Amniotic epithelial cell (primary cell): ENCODE measurements at regions not wholly inside any gene's neighbourhood (a gene's known extent, or its start where the extent isn't known, plus 50 kb on each side); places are given as distances from the start of the nearest gene placed in this dataset.

Experiments
- DNase-seq: peaks from one replicate; pipeline ENCODE4 v3.0.0-alpha.2; 2010; ENCODE audit warnings: low read depth

- no peak for DNase-seq
Observed at GRCh38 chr2:215685238-215685990, 249.5 kb upstream of the FN1 start.

- DNase-seq, result peak; percentile 77
Observed at GRCh38 chr2:215684448-215685237, 248.8 kb upstream of the FN1 start.

- no peak for DNase-seq
Observed at GRCh38 chr2:215683295-215683694, 247.4 kb upstream of the FN1 start.

GRCh38 chr2:215681799-215682596 lies 246.1 kb upstream of the FN1 start:
- DNase-seq, result no peak

GRCh38 chr2:215680605-215681598 lies 245.0 kb upstream of the FN1 start:
- peak; percentile 97 for DNase-seq

- peak; percentile 40 for DNase-seq
Observed at GRCh38 chr2:215678094-215678493, 242.2 kb upstream of the FN1 start.

- peak; percentile 44 for DNase-seq
Observed at GRCh38 chr2:215677481-215677880, 241.6 kb upstream of the FN1 start.

- no peak for DNase-seq
Observed at GRCh38 chr2:215672406-215672805, 236.5 kb upstream of the FN1 start.

GRCh38 chr2:215671691-215672090 lies 235.8 kb upstream of the FN1 start:
- DNase-seq, result no peak

GRCh38 chr2:215671244-215671643 lies 235.4 kb upstream of the FN1 start:
- no peak for DNase-seq

- DNase-seq, result no peak
Observed at GRCh38 chr2:215670396-215670795, 234.5 kb upstream of the FN1 start.

GRCh38 chr2:215668378-215668775 lies 232.5 kb upstream of the FN1 start:
- DNase-seq, result peak; percentile 40

GRCh38 chr2:215667585-215668377 lies 231.9 kb upstream of the FN1 start:
- DNase-seq, result no peak

- peak; percentile 91 for DNase-seq
Observed at GRCh38 chr2:215664847-215665525, 229.1 kb upstream of the FN1 start.

GRCh38 chr2:215662715-215663114 lies 226.8 kb upstream of the FN1 start:
- no peak for DNase-seq

- peak; percentile 62 for DNase-seq
Observed at GRCh38 chr2:215660687-215661086, 224.8 kb upstream of the FN1 start.

- no peak for DNase-seq
Observed at GRCh38 chr2:215659650-215660049, 223.8 kb upstream of the FN1 start.

GRCh38 chr2:215658635-215659305 lies 222.9 kb upstream of the FN1 start:
- no peak for DNase-seq

- DNase-seq, result peak; percentile 94
Observed at GRCh38 chr2:215657844-215658243, 222.0 kb upstream of the FN1 start.
